Thyroid gland (tissue), 4 donors: ENCODE measurements at regions not wholly inside any gene's neighbourhood (a gene's known extent, or its start where the extent isn't known, plus 50 kb on each side); places are given as distances from the start of the nearest gene placed in this dataset.
"Not testable (repeated sequence)": the region's sequence is repeated elsewhere in the genome, so short reads cannot be mapped to it uniquely, and the experiment has no call there.

Experiments
- DNase-seq, 2 donors: peaks; one replicate each; pipeline ENCODE4 v3.0.0-alpha.2; 2019
- H3K27ac ChIP-seq, 3 donors: fragments of 200-600 bp; sonication (generic); 1 replicate in 2 of 3; 2 replicates in 1 of 3; pipeline ENCODE4 v1.5.1; 2016 to 2019; ENCODE audit warnings: mild to moderate bottlenecking in 1 of 3, moderate library complexity in 1 of 3
- H3K27me3 ChIP-seq: fragments of 200-600 bp; sonication (generic); one replicate; pipeline ENCODE4 v1.5.1; 2019
- H3K36me3 ChIP-seq, 2 donors: fragments of 200-600 bp; sonication (generic); one replicate each; pipeline ENCODE4 v1.5.1; 2016 to 2019
- H3K4me1 ChIP-seq, 2 donors: fragments of 200-600 bp; sonication (generic); one replicate each; pipeline ENCODE4 v1.5.1; 2017 to 2019
- H3K4me3 ChIP-seq, 3 donors: fragments of 200-600 bp; sonication (generic); replicated peaks in 1 of 3; 1 replicate in 2 of 3; 2 replicates in 1 of 3; pipeline ENCODE4 v1.5.1; 2016; ENCODE audit warnings: mild to moderate bottlenecking in 1 of 3
- H3K9me3 ChIP-seq: fragments of 200-600 bp; sonication (generic); one replicate; pipeline ENCODE4 v1.5.1; 2017
- POLR2A ChIP-seq, 2 donors: fragments of 450-650 bp; IDR thresholded peaks; one replicate each; pipeline ENCODE4 v1.6.1; 2017; ENCODE audit warnings: antibody characterized with exemption in 2 of 2, mild to moderate bottlenecking in 2 of 2, moderate library complexity in 1 of 2
- WGBS, 2 donors: methylation state at CpG; one replicate each; pipeline ENCODE4 v1.1.5; 2017; 5-methylcytosine and 5-hydroxymethylcytosine counted together
- intact Hi-C: fragments of 100-400 bp; cut with DNase I; formaldehyde crosslinking; loops from one replicate; pipeline ENCODE4 v1.15.1; 2023
- TF ChIP-seq, protein P1 (sequence below), 6 experiments: fragments of 200-600 bp in 3 of 6; fragments of 450-650 bp in 3 of 6; sonication (generic) in 3 of 6; IDR thresholded peaks; one replicate each; pipeline ENCODE4 v1.5.1; 2016 to 2019; ENCODE audit warnings: antibody characterized with exemption in 6 of 6, mild to moderate bottlenecking in 2 of 6, inconsistent platforms in 1 of 6, moderate library complexity in 1 of 6

GRCh38 chr13:19083340-19083739 is 98.3 kb downstream of the TUBA3C start:
- WGBS, 2 donors: 67 to 72% methylated on average over 3 of the region's 3 CpGs
- TF ChIP-seq POLR2A (IDR thresholded peaks at IDR 0.05): no peak
- TF ChIP-seq, protein P1, sequence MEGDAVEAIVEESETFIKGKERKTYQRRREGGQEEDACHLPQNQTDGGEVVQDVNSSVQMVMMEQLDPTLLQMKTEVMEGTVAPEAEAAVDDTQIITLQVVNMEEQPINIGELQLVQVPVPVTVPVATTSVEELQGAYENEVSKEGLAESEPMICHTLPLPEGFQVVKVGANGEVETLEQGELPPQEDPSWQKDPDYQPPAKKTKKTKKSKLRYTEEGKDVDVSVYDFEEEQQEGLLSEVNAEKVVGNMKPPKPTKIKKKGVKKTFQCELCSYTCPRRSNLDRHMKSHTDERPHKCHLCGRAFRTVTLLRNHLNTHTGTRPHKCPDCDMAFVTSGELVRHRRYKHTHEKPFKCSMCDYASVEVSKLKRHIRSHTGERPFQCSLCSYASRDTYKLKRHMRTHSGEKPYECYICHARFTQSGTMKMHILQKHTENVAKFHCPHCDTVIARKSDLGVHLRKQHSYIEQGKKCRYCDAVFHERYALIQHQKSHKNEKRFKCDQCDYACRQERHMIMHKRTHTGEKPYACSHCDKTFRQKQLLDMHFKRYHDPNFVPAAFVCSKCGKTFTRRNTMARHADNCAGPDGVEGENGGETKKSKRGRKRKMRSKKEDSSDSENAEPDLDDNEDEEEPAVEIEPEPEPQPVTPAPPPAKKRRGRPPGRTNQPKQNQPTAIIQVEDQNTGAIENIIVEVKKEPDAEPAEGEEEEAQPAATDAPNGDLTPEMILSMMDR (IDR thresholded peaks at IDR 0.05): no peak
- H3K27ac ChIP-seq: no peak overlapping the region
- intact Hi-C loops: no loop called here
- no peaks in the 10 kb centered on the region for H3K36me3 ChIP-seq
- H3K4me1 ChIP-seq: no peaks in the 10 kb centered on the region
- no peak for DNase-seq
- H3K27me3 ChIP-seq: no peaks in the 10 kb centered on the region
- no peak overlapping the region for H3K4me3 ChIP-seq
- no peaks in the 10 kb centered on the region for H3K9me3 ChIP-seq

DNA sequence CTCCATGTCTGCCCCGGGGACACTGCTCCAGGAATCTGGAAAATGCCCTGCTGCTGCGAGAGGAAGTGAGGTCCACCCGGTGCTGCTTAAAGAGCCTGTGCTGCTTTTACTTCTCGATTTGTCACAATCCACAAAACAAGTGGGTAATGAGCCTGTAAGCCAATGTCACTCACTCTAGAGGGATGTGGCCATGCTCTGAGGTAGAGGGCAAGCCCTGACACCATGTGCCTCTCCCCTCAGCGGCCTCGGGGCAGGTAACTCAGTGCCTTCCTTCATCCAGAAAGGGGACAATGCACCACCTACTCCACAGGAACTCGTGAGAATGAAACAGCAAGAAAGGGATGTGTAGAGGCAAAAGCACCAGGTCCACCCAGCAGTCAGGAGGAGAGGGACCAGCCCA is 106.2 kb downstream of the TUBA3C start:
- no peaks in the 10 kb centered on the region for H3K9me3 ChIP-seq
- no peak for DNase-seq
- no peaks in the 10 kb centered on the region for H3K4me1 ChIP-seq
- WGBS, 2 donors: 78 to 84% methylated on average over 7 of the region's 7 CpGs
- no peak overlapping the region for H3K4me3 ChIP-seq
- no peaks in the 10 kb centered on the region for H3K27me3 ChIP-seq
- TF ChIP-seq POLR2A (IDR thresholded peaks at IDR 0.05): no peak
- TF ChIP-seq, protein P1 (IDR thresholded peaks at IDR 0.05): no peak
- intact Hi-C loops: no loop called here
- H3K36me3 ChIP-seq: no peaks in the 10 kb centered on the region
- H3K27ac ChIP-seq: no peak overlapping the region

DNA sequence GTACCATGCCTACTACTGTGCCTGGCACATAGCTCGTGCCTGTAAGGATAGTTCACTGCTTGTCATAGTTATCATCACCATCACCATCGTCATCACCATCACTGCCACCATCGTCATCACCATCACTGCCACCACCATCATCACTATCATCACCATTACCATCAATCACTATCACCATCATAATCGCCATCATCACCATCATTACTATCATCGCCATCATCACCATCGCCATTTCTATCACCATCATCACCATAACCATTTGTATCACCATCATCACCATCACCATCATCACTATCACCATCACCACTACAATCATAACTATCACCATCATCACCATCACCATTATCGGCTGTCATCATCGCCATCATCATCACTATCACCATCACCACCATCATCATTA is 107.1 kb downstream of the TUBA3C start:
- no peaks in the 10 kb centered on the region for H3K36me3 ChIP-seq
- no peaks in the 10 kb centered on the region for H3K4me1 ChIP-seq
- H3K9me3 ChIP-seq: no peaks in the 10 kb centered on the region
- H3K27me3 ChIP-seq: no peaks in the 10 kb centered on the region
- intact Hi-C loops: no loop called here
- no peak for TF ChIP-seq POLR2A (IDR thresholded peaks at IDR 0.05)
- TF ChIP-seq, protein P1 (IDR thresholded peaks at IDR 0.05): no peak
- DNase-seq: no peak
- 84 to 85% methylated on average over 8 of the region's 8 CpGs for WGBS, 2 donors
- no peak overlapping the region for H3K4me3 ChIP-seq
- H3K27ac ChIP-seq: no peak overlapping the region

DNA sequence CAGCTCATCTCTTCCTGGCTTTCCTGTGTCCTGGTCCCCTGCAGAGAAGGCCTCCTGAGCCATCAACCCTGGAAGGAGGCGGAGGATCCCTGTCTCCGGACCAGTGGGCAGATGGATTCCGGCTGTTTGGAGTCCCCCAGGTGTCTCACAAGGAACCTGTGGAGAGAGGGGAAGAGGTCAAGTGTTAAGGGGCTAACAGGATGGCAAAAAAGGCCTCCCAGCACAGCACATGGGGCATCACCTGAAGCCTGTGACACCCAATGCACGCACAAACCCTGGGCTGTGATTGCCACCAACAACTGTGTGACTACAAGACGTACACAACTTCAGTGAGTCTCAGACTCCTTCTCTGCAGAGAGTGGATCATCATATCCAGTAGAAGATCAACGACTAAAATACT is 107.5 kb downstream of the TUBA3C start:
- H3K27me3 ChIP-seq, H3K36me3 ChIP-seq, intact Hi-C loops, H3K4me3 ChIP-seq, H3K9me3 ChIP-seq, H3K27ac ChIP-seq, DNase-seq, H3K4me1 ChIP-seq: not testable (repeated sequence)
- 72 to 76% methylated on average over 6 of the region's 6 CpGs for WGBS, 2 donors

- H3K4me3 ChIP-seq, DNase-seq, H3K27me3 ChIP-seq, H3K27ac ChIP-seq, H3K36me3 ChIP-seq, H3K4me1 ChIP-seq, intact Hi-C loops, H3K9me3 ChIP-seq: not testable (repeated sequence)
- 81% methylated on average over 11 of the region's 11 CpGs for WGBS, 2 donors
Measured at GRCh38 chr13:19072956-19073706, 108.5 kb downstream of the TUBA3C start.

DNA sequence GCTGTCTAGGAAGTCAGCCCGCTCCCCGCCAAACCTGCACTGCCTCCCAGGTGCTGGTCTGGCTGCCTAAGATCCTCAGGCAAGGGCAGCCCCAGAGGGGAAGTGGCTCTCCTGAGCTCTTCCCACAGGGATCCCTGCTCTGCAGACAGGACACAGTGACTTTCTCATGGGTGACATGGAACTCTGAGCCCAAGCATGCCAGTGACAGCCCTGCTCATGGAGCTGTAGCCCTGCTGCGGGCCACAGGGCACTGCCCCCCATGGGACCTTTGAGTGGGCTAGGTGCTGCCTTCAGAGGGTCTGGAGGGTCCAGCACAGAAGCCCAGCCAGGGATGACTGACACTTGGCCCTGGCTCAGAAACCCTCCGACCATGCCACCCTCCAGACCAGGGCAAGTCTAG is 109.1 kb downstream of the TUBA3C start:
- intact Hi-C loops: no loop called here
- no peak for DNase-seq
- WGBS, 2 donors: 82 to 85% methylated on average over 3 to 4 of the region's 4 CpGs
- Histone ChIP-seq H3K4me3 (no peak overlapping the region), H3K36me3 (no peaks in the 10 kb centered on the region), H3K9me3 (no peaks in the 10 kb centered on the region), H3K4me1 (no peaks in the 10 kb centered on the region), H3K27me3 (no peaks in the 10 kb centered on the region), H3K27ac (no peak overlapping the region)
- TF ChIP-seq, protein P1 (IDR thresholded peaks at IDR 0.05): no peak
- TF ChIP-seq POLR2A (IDR thresholded peaks at IDR 0.05): no peak
